PFSK-1 (cell line): ENCODE measurements at regions not wholly inside any gene's neighbourhood (a gene's known extent, or its start where the extent isn't known, plus 50 kb on each side); places are given as distances from the start of the nearest gene placed in this dataset.

Experiments used
- REST ChIP-seq, 2 experiments: IDR thresholded peaks; 2 replicates each; pipeline versions ENCODE4 v1.6.1 to v1.8.0; 2011 to 2012; ENCODE audit warnings: low read depth in 2 of 2, low read length in 2 of 2, control low read depth in 1 of 2, inconsistent platforms in 1 of 2, mild to moderate bottlenecking in 1 of 2, moderate library complexity in 1 of 2; ENCODE audit not compliant: insufficient read depth in 1 of 2
- TAF1 ChIP-seq: IDR thresholded peaks from 2 replicates; pipeline ENCODE4 v1.6.1; 2012; ENCODE audit warnings: low read length, control low read depth, borderline replicate concordance; ENCODE audit not compliant: insufficient read depth

GRCh38 chr15:69991551-69991980 is 106.2 kb downstream of the TLE3 start:
- TF ChIP-seq REST (IDR thresholded peaks at IDR 0.05; ENCODE audit: insufficient read depth in 1 of 2, low read depth in 2 of 2, low read length in 2 of 2) (no peak), TAF1 (no peak)
